Stimulated activated CD8-positive, alpha-beta memory T cell treated with anti-CD3 and anti-CD28 coated beads, Interleukin-15, amount 100 ng/mL, for 24 hours (primary cell): ENCODE measurements at regions not wholly inside any gene's neighbourhood (a gene's known extent, or its start where the extent isn't known, plus 50 kb on each side); places are given as distances from the start of the nearest gene placed in this dataset.
"Not testable (repeated sequence)": the region's sequence is repeated elsewhere in the genome, so short reads cannot be mapped to it uniquely, and the experiment has no call there.

Experiments
- DNase-seq: peaks from one replicate; pipeline ENCODE4 v3.0.0-alpha.2; 2020; ENCODE audit warnings: low read depth

- no peak for DNase-seq
Observed at GRCh38 chr15:26260517-26261133, 397.5 kb upstream of the ATP10A start.

GRCh38 chr15:26259581-26259980, 396.5 kb upstream of the ATP10A start:
- no peak for DNase-seq

GRCh38 chr15:26244782-26245181, 381.7 kb upstream of the ATP10A start:
- DNase-seq = not testable (repeated sequence)

GRCh38 chr15:26243382-26243781, 380.3 kb upstream of the ATP10A start:
- DNase-seq = no peak

GRCh38 chr15:26242565-26243071, 379.5 kb upstream of the ATP10A start:
- DNase-seq = no peak

- DNase-seq = no peak
Observed at GRCh38 chr15:26235864-26236263, 372.7 kb upstream of the ATP10A start.

GRCh38 chr15:26234976-26235767, 372.0 kb upstream of the ATP10A start:
- DNase-seq = no peak

- no peak for DNase-seq
Observed at GRCh38 chr15:26232691-26233090, 369.6 kb upstream of the ATP10A start.

- DNase-seq = no peak
Observed at GRCh38 chr15:26231096-26231495, 368.0 kb upstream of the ATP10A start.

- DNase-seq = no peak
Observed at GRCh38 chr15:26224266-26224665, 361.1 kb upstream of the ATP10A start.

GRCh38 chr15:26223720-26224119, 360.6 kb upstream of the ATP10A start:
- no peak for DNase-seq

GRCh38 chr15:26222781-26223180, 359.7 kb upstream of the ATP10A start:
- DNase-seq = no peak

GRCh38 chr15:26217043-26217442, 353.9 kb upstream of the ATP10A start:
- DNase-seq = not testable (repeated sequence)

GRCh38 chr15:26214290-26214689, 351.2 kb upstream of the ATP10A start:
- DNase-seq = no peak

GRCh38 chr15:26213427-26213826, 350.3 kb upstream of the ATP10A start:
- no peak for DNase-seq

GRCh38 chr15:26212109-26212508, 349.0 kb upstream of the ATP10A start:
- no peak for DNase-seq

- no peak for DNase-seq
Observed at GRCh38 chr15:26210980-26211379, 347.9 kb upstream of the ATP10A start.

GRCh38 chr15:26201177-26201858, 338.2 kb upstream of the ATP10A start:
- DNase-seq = no peak

- no peak for DNase-seq
Observed at GRCh38 chr15:26200427-26200826, 337.3 kb upstream of the ATP10A start.

GRCh38 chr15:26197719-26198118, 334.6 kb upstream of the ATP10A start:
- no peak for DNase-seq

GRCh38 chr15:26197060-26197459, 333.9 kb upstream of the ATP10A start:
- DNase-seq = no peak

GRCh38 chr15:26191193-26191592, 328.1 kb upstream of the ATP10A start:
- no peak for DNase-seq

GRCh38 chr15:26186138-26186537, 323.0 kb upstream of the ATP10A start:
- not testable (repeated sequence) for DNase-seq
